ENCODE measurements at regions not wholly inside any gene's neighbourhood (a gene's known extent, or its start where the extent isn't known, plus 50 kb on each side); places are given as distances from the start of the nearest gene placed in this dataset.

- Histone ChIP-seq H3K9me3 (no peaks in the 10 kb centered on the region), H3K4me3 (no peak overlapping the region), H3K4me1 (ENCODE audit: low read depth) (no peaks in the 10 kb centered on the region), H3K36me3 (ENCODE audit: low read depth) (no peaks in the 10 kb centered on the region)
- intact Hi-C loops (cut with DNase I, micrococcal nuclease), result no loop called here
- TF ChIP-seq CTCF (IDR thresholded peaks at IDR 0.05), result no peak
- DNase-seq (no peak), ATAC-seq (no peak)
Observed at GRCh38 chr12:28079539-28079938, 107.0 kb upstream of the PTHLH start.

GRCh38 chr12:28082096-28082495 lies 108.2 kb upstream of the CCDC91 start:
- ATAC-seq, result no peak
- Histone ChIP-seq H3K36me3 (ENCODE audit: low read depth) (no peaks in the 10 kb centered on the region), H3K4me3 (no peak overlapping the region), H3K9me3 (no peaks in the 10 kb centered on the region), H3K4me1 (ENCODE audit: low read depth) (no peaks in the 10 kb centered on the region)
- TF ChIP-seq CTCF (IDR thresholded peaks at IDR 0.05), result no peak
- intact Hi-C loops (cut with DNase I, micrococcal nuclease), result no loop called here
- no peak for DNase-seq

GRCh38 chr12:28083840-28084678 lies 106.2 kb upstream of the CCDC91 start:
- intact Hi-C loops (cut with DNase I, micrococcal nuclease), result no loop called here
- Histone ChIP-seq H3K4me1 (ENCODE audit: low read depth) (no peaks in the 10 kb centered on the region), H3K36me3 (ENCODE audit: low read depth) (no peaks in the 10 kb centered on the region), H3K4me3 (no peak overlapping the region), H3K9me3 (no peaks in the 10 kb centered on the region)
- DNase-seq (no peak), ATAC-seq (no peak)
- TF ChIP-seq CTCF (IDR thresholded peaks at IDR 0.05), result no peak

- intact Hi-C loops (cut with DNase I, micrococcal nuclease), result no loop called here
- no peak for ATAC-seq
- no peak for TF ChIP-seq CTCF (IDR thresholded peaks at IDR 0.05)
- H3K36me3 ChIP-seq (ENCODE audit: low read depth), result no peaks in the 10 kb centered on the region
- no peaks in the 10 kb centered on the region for H3K9me3 ChIP-seq
- H3K4me3 ChIP-seq, result no peak overlapping the region
- DNase-seq, result no peak
- H3K4me1 ChIP-seq (ENCODE audit: low read depth), result no peaks in the 10 kb centered on the region
Observed at GRCh38 chr12:28086521-28087155, 103.6 kb upstream of the CCDC91 start.

GRCh38 chr12:28088566-28089272 lies 101.5 kb upstream of the CCDC91 start:
- H3K36me3 ChIP-seq (ENCODE audit: low read depth), result no peaks in the 10 kb centered on the region
- H3K4me3 ChIP-seq, result no peak overlapping the region
- DNase-seq (no peak), ATAC-seq (no peak)
- intact Hi-C loops (cut with DNase I, micrococcal nuclease), result no loop called here
- H3K9me3 ChIP-seq, result no peaks in the 10 kb centered on the region
- no peaks in the 10 kb centered on the region for H3K4me1 ChIP-seq (ENCODE audit: low read depth)
- no peak for TF ChIP-seq CTCF (IDR thresholded peaks at IDR 0.05)
